ENCODE measurements at regions not wholly inside any gene's neighbourhood (a gene's known extent, or its start where the extent isn't known, plus 50 kb on each side); places are given as distances from the start of the nearest gene placed in this dataset.

DNA sequence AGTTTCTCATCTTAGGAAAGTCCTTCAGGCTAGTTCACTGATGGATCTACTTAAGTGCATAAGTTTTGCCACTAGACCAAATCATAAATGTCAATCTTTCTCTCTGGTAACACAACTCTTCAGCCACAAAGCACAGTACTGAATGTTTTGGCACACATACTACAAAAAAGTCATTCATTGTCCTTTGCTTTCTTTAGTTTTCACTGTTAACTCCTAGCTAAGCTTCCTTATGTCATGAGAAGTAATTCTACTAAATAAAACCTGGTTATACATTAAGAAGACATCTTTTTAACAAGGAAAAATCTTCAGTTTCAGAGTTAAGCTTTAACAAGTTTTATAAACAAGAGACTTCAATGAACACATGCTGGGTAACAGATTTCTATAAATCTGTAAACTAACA, 379.2 kb upstream of the NFIA start:
- Mint-ChIP-seq H3K27ac (no peak overlapping the region), H3K9me3 (peaks cover 3% of the 10 kb centered on the region), H3K4me1 (no peaks in the 10 kb centered on the region), H3K36me3 (ENCODE audit: low read depth) (no peaks in the 10 kb centered on the region), H3K27me3 (peaks cover 3% of the 10 kb centered on the region), H3K4me3 (no peak overlapping the region)
- CTCF ChIA-PET: no interaction called here
- POLR2A ChIA-PET: no interaction called here
- DNase-seq (no peak), ATAC-seq (ENCODE audit: low read depth) (no peak)
- TF ChIP-seq, protein P1, sequence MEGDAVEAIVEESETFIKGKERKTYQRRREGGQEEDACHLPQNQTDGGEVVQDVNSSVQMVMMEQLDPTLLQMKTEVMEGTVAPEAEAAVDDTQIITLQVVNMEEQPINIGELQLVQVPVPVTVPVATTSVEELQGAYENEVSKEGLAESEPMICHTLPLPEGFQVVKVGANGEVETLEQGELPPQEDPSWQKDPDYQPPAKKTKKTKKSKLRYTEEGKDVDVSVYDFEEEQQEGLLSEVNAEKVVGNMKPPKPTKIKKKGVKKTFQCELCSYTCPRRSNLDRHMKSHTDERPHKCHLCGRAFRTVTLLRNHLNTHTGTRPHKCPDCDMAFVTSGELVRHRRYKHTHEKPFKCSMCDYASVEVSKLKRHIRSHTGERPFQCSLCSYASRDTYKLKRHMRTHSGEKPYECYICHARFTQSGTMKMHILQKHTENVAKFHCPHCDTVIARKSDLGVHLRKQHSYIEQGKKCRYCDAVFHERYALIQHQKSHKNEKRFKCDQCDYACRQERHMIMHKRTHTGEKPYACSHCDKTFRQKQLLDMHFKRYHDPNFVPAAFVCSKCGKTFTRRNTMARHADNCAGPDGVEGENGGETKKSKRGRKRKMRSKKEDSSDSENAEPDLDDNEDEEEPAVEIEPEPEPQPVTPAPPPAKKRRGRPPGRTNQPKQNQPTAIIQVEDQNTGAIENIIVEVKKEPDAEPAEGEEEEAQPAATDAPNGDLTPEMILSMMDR (IDR thresholded peaks at IDR 0.05): no peak
- intact Hi-C loops (cut with micrococcal nuclease): no loop called here

DNA sequence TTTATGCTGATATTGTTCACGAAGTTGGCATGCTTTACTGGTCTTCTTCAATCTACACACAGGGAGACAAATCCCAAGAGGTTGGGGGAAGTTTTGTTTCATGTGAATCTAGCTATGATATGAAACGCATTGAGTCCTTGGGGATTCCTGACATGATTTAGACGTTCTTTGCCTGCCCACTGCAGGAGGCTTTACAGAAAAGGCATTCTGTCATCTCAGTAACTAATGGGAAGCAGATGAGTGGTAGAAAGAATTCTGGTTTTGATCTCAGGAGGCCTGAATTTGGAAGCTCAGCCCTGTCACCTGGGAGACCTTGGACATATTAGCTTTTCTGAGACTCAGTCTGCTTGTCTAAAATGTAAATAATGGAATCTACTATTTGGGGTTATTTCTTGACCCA, 383.0 kb upstream of the NFIA start:
- TF ChIP-seq, protein P1 (IDR thresholded peaks at IDR 0.05): no peak
- ATAC-seq (ENCODE audit: low read depth) (no peak), DNase-seq (no peak)
- ChIA-PET CTCF (no interaction called here), POLR2A (no interaction called here)
- Mint-ChIP-seq H3K27me3 (no peaks in the 10 kb centered on the region), H3K9me3 (peaks cover 2% of the 10 kb centered on the region), H3K36me3 (ENCODE audit: low read depth) (no peaks in the 10 kb centered on the region), H3K4me3 (no peak overlapping the region), H3K4me1 (no peaks in the 10 kb centered on the region), H3K27ac (no peak overlapping the region)
- intact Hi-C loops (cut with micrococcal nuclease): no loop called here

DNA sequence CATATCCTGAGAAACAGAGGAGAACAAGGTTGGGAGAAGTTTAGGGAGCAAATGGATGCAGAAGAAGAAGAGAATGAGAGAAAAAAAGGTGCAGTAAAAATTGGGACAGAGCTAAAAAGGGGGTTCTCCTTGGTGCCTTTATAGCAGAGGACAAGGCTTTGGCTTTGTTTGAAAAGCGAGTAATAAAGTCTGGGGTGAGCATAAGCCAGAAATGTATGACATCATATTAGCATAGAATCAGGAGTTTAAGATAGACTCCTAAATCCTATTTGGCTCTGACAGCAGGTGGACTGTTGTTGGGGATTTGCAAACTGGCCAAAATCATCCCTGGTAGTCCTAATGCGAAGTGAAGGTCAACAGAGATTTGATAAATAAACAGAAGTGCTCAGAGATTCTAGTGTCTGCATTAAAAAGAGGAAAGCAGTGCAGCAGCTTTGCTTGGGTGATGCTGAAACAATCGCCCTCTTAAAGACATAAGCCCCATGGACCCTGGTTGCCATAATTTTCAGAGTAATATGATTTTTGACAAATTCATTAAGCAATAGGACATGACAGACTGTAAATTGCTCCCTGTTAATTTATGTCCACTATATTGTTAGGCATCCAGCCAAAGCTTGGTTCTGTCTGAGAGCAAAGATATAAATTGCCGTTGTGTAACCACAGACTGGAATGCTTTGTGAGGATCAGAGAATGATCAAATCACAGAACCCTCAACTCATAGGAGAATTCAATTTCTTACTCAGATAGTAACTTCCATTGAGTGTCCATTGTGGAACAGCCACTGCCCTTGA, 385.0 kb upstream of the NFIA start:
- H3K36me3 Mint-ChIP-seq (ENCODE audit: low read depth): no peaks in the 10 kb centered on the region
- ATAC-seq (ENCODE audit: low read depth): no peak
- TF ChIP-seq, protein P1 (IDR thresholded peaks at IDR 0.05): no peak
- intact Hi-C loops (cut with micrococcal nuclease): no loop called here
- H3K27ac Mint-ChIP-seq: no peak overlapping the region
- ChIA-PET CTCF (no interaction called here), POLR2A (no interaction called here)
- no peaks in the 10 kb centered on the region for H3K4me1 Mint-ChIP-seq
- no peak overlapping the region for H3K4me3 Mint-ChIP-seq
- peaks cover 2% of the 10 kb centered on the region for H3K9me3 Mint-ChIP-seq
- H3K27me3 Mint-ChIP-seq: no peaks in the 10 kb centered on the region
- no peak for DNase-seq

DNA sequence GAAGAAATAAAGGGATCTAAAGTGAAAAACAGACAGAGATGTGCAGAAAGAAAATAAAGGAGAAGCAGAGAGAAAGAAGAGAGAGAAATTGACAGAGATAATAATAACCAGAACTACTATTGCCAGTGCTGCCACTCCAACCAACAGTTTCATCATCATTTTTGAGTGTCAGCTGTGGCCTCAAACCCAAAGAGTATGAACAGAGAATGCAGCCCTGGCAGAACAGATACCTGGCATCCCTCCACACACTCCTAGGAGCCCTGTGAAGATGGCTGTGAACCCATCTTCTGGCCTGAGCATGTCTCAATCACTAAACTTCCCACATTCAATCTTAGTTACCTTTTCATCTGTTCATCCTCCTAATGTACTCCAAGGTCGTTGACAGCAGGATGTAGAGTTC, 385.8 kb upstream of the NFIA start:
- ChIA-PET POLR2A (no interaction called here), CTCF (no interaction called here)
- no peaks in the 10 kb centered on the region for H3K27me3 Mint-ChIP-seq
- H3K4me1 Mint-ChIP-seq: no peaks in the 10 kb centered on the region
- TF ChIP-seq, protein P1 (IDR thresholded peaks at IDR 0.05): no peak
- H3K36me3 Mint-ChIP-seq (ENCODE audit: low read depth): no peaks in the 10 kb centered on the region
- H3K27ac Mint-ChIP-seq: no peak overlapping the region
- intact Hi-C loops (cut with micrococcal nuclease): no loop called here
- ATAC-seq (ENCODE audit: low read depth) (no peak), DNase-seq (no peak)
- H3K9me3 Mint-ChIP-seq: peaks cover 4% of the 10 kb centered on the region
- no peak overlapping the region for H3K4me3 Mint-ChIP-seq

DNA sequence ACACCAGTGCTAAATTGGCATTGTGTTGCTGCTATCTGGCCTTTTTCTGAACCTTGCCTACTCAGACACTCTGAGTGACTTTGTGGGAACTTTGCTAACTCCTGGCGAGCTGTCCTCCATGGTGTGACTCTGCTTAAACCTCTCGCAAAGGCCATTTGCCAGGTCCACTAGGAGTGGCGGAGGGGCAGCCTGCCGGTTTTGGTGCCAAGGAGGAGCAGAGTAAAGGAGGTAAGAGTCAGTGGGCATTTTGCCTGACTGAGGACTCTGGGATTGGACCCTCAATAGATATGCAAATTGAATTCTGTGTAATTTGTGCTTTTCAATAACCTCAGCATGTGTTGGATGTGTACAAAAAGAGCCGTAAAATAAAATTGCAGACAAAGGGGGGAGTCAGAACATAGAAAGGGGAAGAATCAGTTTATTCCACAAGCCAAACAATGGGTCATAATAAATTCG, 386.6 kb upstream of the NFIA start:
- ChIA-PET CTCF (no interaction called here), POLR2A (no interaction called here)
- no peak for DNase-seq
- ATAC-seq (ENCODE audit: low read depth): no peak
- TF ChIP-seq, protein P1 (IDR thresholded peaks at IDR 0.05): no peak
- intact Hi-C loops (cut with micrococcal nuclease): no loop called here
- Mint-ChIP-seq H3K27me3 (no peaks in the 10 kb centered on the region), H3K4me1 (no peaks in the 10 kb centered on the region), H3K27ac (no peak overlapping the region), H3K9me3 (peaks cover 4% of the 10 kb centered on the region), H3K36me3 (ENCODE audit: low read depth) (no peaks in the 10 kb centered on the region), H3K4me3 (no peak overlapping the region)
